ENCODE measurements at regions not wholly inside any gene's neighbourhood (a gene's known extent, or its start where the extent isn't known, plus 50 kb on each side); places are given as distances from the start of the nearest gene placed in this dataset.

DNA sequence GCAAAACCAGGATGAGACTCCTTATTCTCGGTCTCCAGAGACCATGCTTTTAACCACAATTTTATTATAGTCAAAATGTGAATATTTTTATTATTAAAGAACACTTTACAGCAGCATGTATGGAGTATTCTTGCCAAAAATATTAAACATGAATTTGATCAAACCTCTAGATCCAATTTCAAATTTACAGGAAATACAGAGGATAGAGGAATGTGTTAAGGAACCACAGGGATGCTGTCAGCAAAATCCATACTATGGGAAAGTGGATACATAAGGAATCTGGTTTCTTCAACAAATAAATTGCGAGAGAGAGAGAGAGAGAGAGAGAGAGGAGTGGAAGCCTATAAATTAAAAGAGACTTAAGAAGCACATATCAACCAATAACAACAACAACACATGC, 348.2 kb upstream of the NUDT12 start:
- ATAC-seq, result no peak
- no peaks in the 10 kb centered on the region for H3K27me3 Mint-ChIP-seq
- peaks cover 0 to 7% (median 0%) of the 10 kb centered on the region in 9 donors for H3K9me3 Mint-ChIP-seq
- H3K4me3 Mint-ChIP-seq, result no peak overlapping the region
- H3K4me1 Mint-ChIP-seq, result no peaks in the 10 kb centered on the region
- POLR2A ChIA-PET, result no interaction called here
- H3K27ac Mint-ChIP-seq, result no peak overlapping the region
- no peak for DNase-seq
- no peaks in the 10 kb centered on the region for H3K36me3 Mint-ChIP-seq

DNA sequence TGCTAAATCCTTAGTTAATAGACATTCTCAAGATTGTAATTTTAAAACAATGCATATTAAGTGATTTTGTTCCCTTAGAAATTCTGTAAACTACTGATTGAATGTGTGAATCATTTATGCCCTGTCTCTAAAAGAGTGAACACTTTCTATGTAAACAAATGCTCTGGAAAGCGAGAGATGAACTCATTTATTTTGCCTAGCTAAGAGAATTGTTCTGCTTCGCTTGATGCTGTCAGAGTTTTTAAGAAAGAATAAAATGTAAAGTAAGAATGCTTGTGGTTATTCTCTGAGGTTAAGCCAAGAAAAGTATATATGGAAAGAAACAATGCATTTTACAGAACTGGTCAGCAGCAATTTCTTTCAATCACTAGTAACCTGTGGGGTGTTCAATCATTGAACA, 347.4 kb upstream of the NUDT12 start:
- Mint-ChIP-seq H3K4me1 (no peaks in the 10 kb centered on the region), H3K4me3 (no peak overlapping the region), H3K27ac (no peak overlapping the region), H3K36me3 (no peaks in the 10 kb centered on the region), H3K9me3 (peaks cover 0 to 6% (median 0%) of the 10 kb centered on the region in 9 donors), H3K27me3 (no peaks in the 10 kb centered on the region)
- no peak for DNase-seq
- POLR2A ChIA-PET, result no interaction called here
- no peak for ATAC-seq

DNA sequence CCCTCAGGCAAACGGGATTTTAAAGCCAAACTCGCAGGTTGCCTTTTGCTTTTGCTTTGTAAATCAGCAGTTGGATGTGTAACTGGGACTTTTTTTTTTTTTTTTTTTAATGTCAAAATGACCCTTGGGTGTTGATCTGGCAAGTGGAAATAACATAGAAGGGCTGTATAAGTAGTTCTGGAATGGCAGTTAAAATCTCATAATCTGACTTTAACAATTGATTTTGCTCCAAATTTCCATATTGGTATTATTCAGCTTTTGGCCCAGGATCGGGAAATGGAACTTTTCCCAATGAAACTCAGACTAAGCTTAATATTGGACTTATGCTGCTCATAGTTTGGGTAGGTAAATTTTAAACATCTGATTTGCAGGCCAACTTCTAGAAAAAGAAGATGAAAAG, 346.8 kb upstream of the NUDT12 start:
- Mint-ChIP-seq H3K36me3 (no peaks in the 10 kb centered on the region), H3K4me3 (no peak overlapping the region), H3K9me3 (peaks cover 0 to 6% (median 2%) of the 10 kb centered on the region in 9 donors), H3K27ac (no peak overlapping the region), H3K4me1 (no peaks in the 10 kb centered on the region), H3K27me3 (no peaks in the 10 kb centered on the region)
- DNase-seq (no peak), ATAC-seq (no peak)
- POLR2A ChIA-PET, result no interaction called here

DNA sequence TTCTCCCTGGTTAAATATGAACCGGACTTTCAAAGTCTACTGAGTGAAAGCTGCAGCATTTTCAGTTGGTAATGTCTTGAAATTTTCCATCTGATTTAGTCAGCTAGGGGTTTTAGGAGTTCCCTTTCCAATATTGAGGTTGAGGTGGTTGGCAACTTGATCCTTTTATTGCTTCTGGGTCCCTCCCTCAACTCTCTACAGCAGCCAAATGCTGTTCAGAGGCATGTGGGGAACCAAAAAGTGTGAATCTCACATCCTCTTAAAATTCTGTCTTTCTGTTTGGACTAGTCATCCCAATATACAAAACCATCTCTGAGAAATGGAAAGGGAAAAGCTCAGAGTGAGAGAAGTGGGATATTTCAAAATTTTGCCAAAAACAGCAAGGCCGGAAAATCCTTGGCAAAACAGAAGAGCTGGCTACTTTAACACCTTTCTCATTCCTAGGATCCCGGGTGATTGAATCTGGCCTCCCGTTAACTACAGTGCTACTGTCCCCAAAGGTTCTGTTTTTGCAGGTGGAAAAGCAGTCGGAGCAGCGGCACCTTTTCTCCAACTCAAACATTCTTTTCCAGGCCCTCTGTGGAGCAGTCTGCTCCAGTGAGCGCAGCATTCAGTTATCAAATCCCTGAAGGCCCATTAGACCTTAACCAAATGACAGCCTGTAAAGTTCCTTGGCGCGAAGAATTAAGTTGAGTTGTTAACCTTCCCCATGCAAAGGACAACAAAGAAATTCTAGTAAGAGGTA, 345.9 kb upstream of the NUDT12 start:
- no peak for DNase-seq
- ATAC-seq, result no peak
- no peaks in the 10 kb centered on the region for H3K27me3 Mint-ChIP-seq

DNA sequence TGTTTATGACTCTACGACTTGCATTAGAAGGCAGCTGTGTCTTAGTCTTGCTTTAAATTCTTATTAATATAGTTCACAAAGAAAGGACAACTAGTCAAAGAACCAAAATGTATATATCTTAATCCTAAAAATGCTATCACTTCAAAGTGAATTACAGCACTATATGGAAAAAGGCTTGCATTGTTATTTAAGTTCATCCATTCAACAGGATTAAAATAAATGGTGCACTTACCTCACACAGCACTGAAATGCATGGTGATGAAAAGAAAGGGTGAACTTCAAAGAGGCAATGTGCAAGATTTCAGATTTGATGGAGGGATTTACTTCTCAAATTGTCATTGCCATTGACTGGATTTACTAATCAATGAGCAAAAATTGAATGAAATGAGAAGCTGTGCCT, 344.4 kb upstream of the NUDT12 start:
- H3K4me3 Mint-ChIP-seq, result no peak overlapping the region

More for the DNA sequence above, 345.9 kb upstream of the NUDT12 start:
- H3K4me1 Mint-ChIP-seq, result no peaks in the 10 kb centered on the region
- H3K4me3 Mint-ChIP-seq, result no peak overlapping the region
- no peak overlapping the region for H3K27ac Mint-ChIP-seq
- peaks cover 0 to 4% (median 0%) of the 10 kb centered on the region in 3 donors for H3K36me3 Mint-ChIP-seq
- POLR2A ChIA-PET, result no interaction called here
- H3K9me3 Mint-ChIP-seq, result peaks cover 0 to 14% (median 4%) of the 10 kb centered on the region in 9 donors

DNA sequence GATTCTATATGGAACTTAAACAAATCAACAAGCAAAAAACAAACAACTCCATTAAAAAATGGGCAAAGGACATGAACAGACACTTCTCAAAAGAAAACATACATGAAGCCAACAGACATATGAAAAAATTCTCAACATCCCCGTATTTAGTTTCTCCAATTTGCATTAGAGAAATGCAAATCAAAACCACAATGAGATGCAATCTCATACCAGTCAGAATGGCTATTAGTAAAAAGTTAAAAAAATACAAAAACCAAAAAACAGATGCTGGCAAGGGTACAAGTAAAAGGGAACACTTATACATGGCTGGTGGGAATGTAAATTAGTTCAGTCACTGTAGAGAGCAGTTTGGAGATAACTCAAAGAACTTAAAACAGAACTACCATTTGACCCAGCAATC, 342.1 kb upstream of the NUDT12 start:
- POLR2A ChIA-PET, result no interaction called here
- H3K27me3 Mint-ChIP-seq, result no peaks in the 10 kb centered on the region
- peaks cover 0 to 26% (median 7%) of the 10 kb centered on the region in 9 donors for H3K9me3 Mint-ChIP-seq
- no peak for DNase-seq
- H3K27ac Mint-ChIP-seq, result no peak overlapping the region
- H3K36me3 Mint-ChIP-seq, result peaks cover 0 to 4% (median 0%) of the 10 kb centered on the region in 3 donors
- no peak for ATAC-seq
- H3K4me1 Mint-ChIP-seq, result no peaks in the 10 kb centered on the region
- H3K4me3 Mint-ChIP-seq, result no peak overlapping the region

More for the DNA sequence above, 344.4 kb upstream of the NUDT12 start:
- H3K27me3 Mint-ChIP-seq, result no peaks in the 10 kb centered on the region
- no peak for DNase-seq
- no peak overlapping the region for H3K27ac Mint-ChIP-seq
- no peak for ATAC-seq
- peaks cover 0 to 4% (median 0%) of the 10 kb centered on the region in 3 donors for H3K36me3 Mint-ChIP-seq
- H3K4me1 Mint-ChIP-seq, result no peaks in the 10 kb centered on the region
- peaks cover 0 to 20% (median 6%) of the 10 kb centered on the region in 9 donors for H3K9me3 Mint-ChIP-seq
- POLR2A ChIA-PET, result no interaction called here

DNA sequence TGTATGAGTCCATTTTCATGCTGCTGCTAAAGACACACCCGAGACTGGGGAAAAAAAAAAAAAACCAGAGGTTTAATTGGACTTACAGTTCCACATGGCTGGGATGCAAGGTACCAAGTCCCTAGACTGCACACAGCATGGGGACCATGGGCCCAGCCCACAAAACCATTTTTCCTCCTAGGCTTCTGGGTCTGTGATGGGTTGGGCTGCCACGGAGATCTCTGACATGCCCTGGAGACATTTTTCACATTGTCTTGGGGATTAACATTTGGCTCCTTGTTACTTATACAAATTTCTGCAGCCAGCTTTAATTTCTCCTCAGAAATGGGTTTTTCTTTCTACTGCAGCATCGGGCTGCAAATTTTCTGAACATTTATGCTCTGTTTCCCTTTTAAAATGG, 340.3 kb upstream of the NUDT12 start:
- no peaks in the 10 kb centered on the region for H3K4me1 Mint-ChIP-seq
- H3K27me3 Mint-ChIP-seq, result no peaks in the 10 kb centered on the region
- peaks cover 0 to 33% (median 7%) of the 10 kb centered on the region in 9 donors for H3K9me3 Mint-ChIP-seq
- POLR2A ChIA-PET, result no interaction called here
- no peak overlapping the region for H3K4me3 Mint-ChIP-seq
- peaks cover 0 to 4% (median 0%) of the 10 kb centered on the region in 3 donors for H3K36me3 Mint-ChIP-seq
- H3K27ac Mint-ChIP-seq, result no peak overlapping the region
- no peak for ATAC-seq
- DNase-seq, result no peak

DNA sequence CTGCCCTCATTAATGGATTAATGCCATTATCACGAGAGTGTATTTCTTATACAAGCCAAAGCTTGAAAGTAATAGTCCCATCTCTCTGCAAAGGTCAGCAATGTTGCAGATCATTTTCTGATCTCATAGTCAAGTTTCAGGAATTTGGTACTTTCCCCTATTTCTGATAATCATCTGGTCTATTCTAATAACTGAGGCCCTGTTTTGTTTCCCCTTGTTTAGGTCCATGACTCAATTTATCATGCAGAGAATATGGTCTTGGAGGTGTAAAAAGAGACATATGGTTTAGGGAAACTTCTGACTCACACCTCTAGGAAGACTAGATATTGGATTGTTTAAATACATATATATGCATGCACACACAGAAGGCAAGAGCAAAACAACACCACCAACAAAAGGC, 339.3 kb upstream of the NUDT12 start:
- peaks cover 0 to 4% (median 0%) of the 10 kb centered on the region in 3 donors for H3K36me3 Mint-ChIP-seq

DNA sequence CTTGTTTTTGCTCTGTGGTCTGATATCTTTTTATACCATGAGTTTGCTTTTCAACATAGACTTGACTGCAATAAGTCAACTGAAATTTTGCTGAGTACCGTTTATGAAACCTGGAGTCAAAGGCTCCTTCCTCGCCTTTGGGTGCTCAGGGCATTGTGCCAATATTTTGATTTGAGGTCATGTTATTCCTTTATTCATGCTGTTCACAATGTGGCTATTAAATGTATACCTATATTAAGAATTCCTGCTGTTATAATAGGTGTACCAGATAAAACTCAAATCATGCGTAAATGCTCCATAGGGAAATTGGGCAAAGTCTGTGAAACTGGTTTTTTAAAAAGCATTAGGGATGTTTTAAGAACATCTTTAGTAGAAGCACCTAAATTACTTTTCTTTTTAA, 334.0 kb upstream of the NUDT12 start:
- DNase-seq, result no peak
- H3K27ac Mint-ChIP-seq, result no peak overlapping the region
- H3K9me3 Mint-ChIP-seq, result peaks cover 0 to 17% (median 7%) of the 10 kb centered on the region in 9 donors
- no peak for ATAC-seq
- POLR2A ChIA-PET, result no interaction called here
- no peaks in the 10 kb centered on the region for H3K27me3 Mint-ChIP-seq
- H3K4me3 Mint-ChIP-seq, result no peak overlapping the region
- H3K4me1 Mint-ChIP-seq, result no peaks in the 10 kb centered on the region
- H3K36me3 Mint-ChIP-seq, result no peaks in the 10 kb centered on the region

More for the DNA sequence above, 339.3 kb upstream of the NUDT12 start:
- no peak overlapping the region for H3K27ac Mint-ChIP-seq
- POLR2A ChIA-PET, result no interaction called here
- peaks cover 0 to 33% (median 11%) of the 10 kb centered on the region in 9 donors for H3K9me3 Mint-ChIP-seq
- ATAC-seq, result no peak
- H3K4me1 Mint-ChIP-seq, result no peaks in the 10 kb centered on the region
- DNase-seq, result no peak
- no peak overlapping the region for H3K4me3 Mint-ChIP-seq
- H3K27me3 Mint-ChIP-seq, result no peaks in the 10 kb centered on the region

DNA sequence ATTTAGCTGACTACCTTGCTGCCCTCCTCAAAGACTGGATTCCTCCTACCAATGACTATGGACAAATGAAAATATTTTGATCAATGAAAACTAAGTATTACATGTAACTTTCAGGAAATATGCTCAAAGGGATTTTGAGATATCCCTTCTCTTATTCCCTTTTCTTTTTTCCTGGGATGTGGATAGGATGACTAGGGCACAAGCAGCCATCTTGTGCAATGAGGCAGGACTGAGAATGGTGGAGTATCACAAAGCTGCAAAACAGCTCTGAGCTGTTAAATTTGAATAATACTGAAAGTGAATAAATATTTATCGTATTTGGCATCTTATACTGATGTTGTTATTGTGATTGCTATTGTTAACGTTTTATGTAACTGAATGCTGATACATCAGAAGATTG, 333.1 kb upstream of the NUDT12 start:
- no peaks in the 10 kb centered on the region for H3K36me3 Mint-ChIP-seq
- no peak for ATAC-seq
- H3K4me1 Mint-ChIP-seq, result no peaks in the 10 kb centered on the region
- peaks cover 0 to 15% (median 4%) of the 10 kb centered on the region in 9 donors for H3K9me3 Mint-ChIP-seq
- H3K4me3 Mint-ChIP-seq, result no peak overlapping the region
- H3K27ac Mint-ChIP-seq, result no peak overlapping the region
- POLR2A ChIA-PET, result no interaction called here
- no peak for DNase-seq
- no peaks in the 10 kb centered on the region for H3K27me3 Mint-ChIP-seq

DNA sequence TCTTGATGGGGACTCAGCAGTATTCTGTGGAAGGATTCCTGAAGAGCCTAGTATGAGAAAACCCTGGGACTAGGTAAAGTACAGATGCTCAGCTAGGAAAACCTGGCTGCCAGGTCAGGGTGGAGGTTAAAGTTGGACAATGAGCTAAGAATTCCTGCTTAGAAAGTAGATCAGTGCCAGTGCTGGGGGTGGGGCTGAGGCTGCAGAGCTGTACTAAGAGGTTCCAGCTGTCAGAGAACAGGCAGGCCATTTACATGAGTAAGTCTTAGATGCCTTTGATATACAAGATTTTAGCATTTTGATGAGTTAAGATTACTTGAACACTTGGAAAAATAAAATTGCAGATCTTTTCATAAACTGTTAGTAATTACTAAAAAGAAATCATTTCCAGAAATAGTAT, 332.3 kb upstream of the NUDT12 start:
- Mint-ChIP-seq H3K36me3 (no peaks in the 10 kb centered on the region), H3K9me3 (peaks cover 0 to 15% (median 3%) of the 10 kb centered on the region in 9 donors), H3K4me1 (no peaks in the 10 kb centered on the region), H3K27me3 (no peaks in the 10 kb centered on the region), H3K27ac (no peak overlapping the region), H3K4me3 (no peak overlapping the region)
- ATAC-seq (no peak), DNase-seq (no peak)
- POLR2A ChIA-PET, result no interaction called here

DNA sequence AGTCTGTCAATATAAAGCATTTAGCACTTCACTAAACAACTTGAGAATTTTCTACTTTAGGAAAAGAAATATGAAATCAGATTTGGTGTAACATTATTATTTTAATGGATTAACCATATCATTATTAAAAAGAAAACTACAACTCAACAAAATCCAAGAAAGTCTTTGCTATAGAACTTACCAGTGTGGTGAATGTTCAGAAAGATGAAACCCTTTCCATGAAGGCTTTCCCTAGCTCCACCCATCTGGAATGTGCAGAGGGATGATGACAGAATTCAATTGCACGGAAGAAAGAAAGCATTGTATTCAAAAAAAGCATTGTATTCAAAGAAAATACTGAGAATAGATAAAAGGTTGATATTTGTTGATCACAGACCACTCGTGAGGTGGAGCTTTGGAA, 328.6 kb upstream of the NUDT12 start:
- DNase-seq (no peak), ATAC-seq (no peak)
- peaks cover 0 to 8% (median 0%) of the 10 kb centered on the region in 9 donors for H3K9me3 Mint-ChIP-seq
- no peaks in the 10 kb centered on the region for H3K4me1 Mint-ChIP-seq
- POLR2A ChIA-PET, result no interaction called here
- H3K36me3 Mint-ChIP-seq, result no peaks in the 10 kb centered on the region
- no peak overlapping the region for H3K27ac Mint-ChIP-seq
- no peaks in the 10 kb centered on the region for H3K27me3 Mint-ChIP-seq
- H3K4me3 Mint-ChIP-seq, result no peak overlapping the region

DNA sequence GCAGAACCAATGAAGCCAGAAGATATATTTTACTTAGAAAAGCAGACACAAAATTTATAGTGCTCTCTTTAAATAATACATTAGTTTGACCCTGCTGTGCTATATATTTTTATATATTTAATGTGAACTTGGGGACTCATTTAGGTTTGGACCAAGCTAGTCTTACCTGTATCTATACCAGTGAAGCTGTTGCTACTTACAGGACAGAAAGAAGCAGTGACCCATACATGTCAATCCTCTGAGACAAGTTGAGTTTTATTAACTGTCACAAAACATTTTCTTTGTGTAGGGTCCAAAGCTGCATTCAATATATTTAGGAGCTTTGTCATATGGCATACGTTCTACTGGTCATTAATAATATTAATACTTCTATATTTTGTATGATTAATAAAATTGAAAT, 327.7 kb upstream of the NUDT12 start:
- Mint-ChIP-seq H3K27ac (no peak overlapping the region), H3K4me3 (no peak overlapping the region), H3K9me3 (peaks cover 0 to 7% (median 0%) of the 10 kb centered on the region in 9 donors), H3K27me3 (no peaks in the 10 kb centered on the region), H3K4me1 (no peaks in the 10 kb centered on the region), H3K36me3 (no peaks in the 10 kb centered on the region)
- DNase-seq, result no peak
- ATAC-seq, result no peak
- POLR2A ChIA-PET, result no interaction called here

All from naive thymus-derived CD8-positive, alpha-beta T cell (primary cell).